Transverse colon (tissue), 4 donors: ENCODE measurements at regions not wholly inside any gene's neighbourhood (a gene's known extent, or its start where the extent isn't known, plus 50 kb on each side); places are given as distances from the start of the nearest gene placed in this dataset.

Source experiments
- DNase-seq: peaks from one replicate; pipeline ENCODE4 v3.0.0-alpha.2; 2019
- H3K27ac ChIP-seq, 4 donors: fragments of 200-600 bp; sonication (generic); 2 replicates each; pipeline ENCODE4 v1.5.1; 2016 to 2018; ENCODE audit warnings: inconsistent platforms in 4 of 4
- H3K27me3 ChIP-seq: fragments of 200-600 bp; sonication (generic); 2 replicates; pipeline ENCODE4 v1.5.1; 2017; ENCODE audit warnings: inconsistent platforms
- H3K36me3 ChIP-seq, 4 donors: fragments of 200-600 bp; sonication (generic); 2 replicates each; pipeline ENCODE4 v1.5.1; 2017 to 2019; ENCODE audit warnings: inconsistent platforms in 4 of 4
- H3K4me1 ChIP-seq, 4 donors: fragments of 200-600 bp; sonication (generic); 2 replicates each; pipeline ENCODE4 v1.5.1; 2017 to 2020; ENCODE audit warnings: inconsistent platforms in 4 of 4
- H3K4me3 ChIP-seq, 4 donors: fragments of 200-600 bp; sonication (generic); 1 replicate in 1 of 4; 2 replicates in 3 of 4; pipeline versions ENCODE4 v1.5.1 to v1.6.1; 2017 to 2019; ENCODE audit warnings: inconsistent platforms in 4 of 4
- H3K9me3 ChIP-seq, 2 donors: fragments of 200-600 bp; sonication (generic); 2 replicates each; pipeline ENCODE4 v1.5.1; 2017 to 2019; ENCODE audit warnings: inconsistent platforms in 2 of 2
- EP300 ChIP-seq: sonication (generic); formaldehyde crosslinking; IDR thresholded peaks from one replicate; pipeline ENCODE4 v1.6.1; 2017; ENCODE audit warnings: antibody characterized with exemption, low read depth
- POLR2A ChIP-seq: fragments of 450-650 bp; IDR thresholded peaks from one replicate; pipeline ENCODE4 v1.6.1; 2016; ENCODE audit warnings: antibody characterized with exemption, mild to moderate bottlenecking, moderate library complexity
- POLR2AphosphoS5 ChIP-seq, 3 donors: sonication (generic); formaldehyde crosslinking; IDR thresholded peaks; one replicate each; pipeline ENCODE4 v1.6.1; 2016; ENCODE audit warnings: antibody characterized with exemption in 3 of 3
- WGBS, 2 donors: methylation state at CpG; one replicate each; pipeline ENCODE4 v1.1.5; 2018; ENCODE audit warnings: low coverage in 1 of 2; 5-methylcytosine and 5-hydroxymethylcytosine counted together
- in situ Hi-C, 4 donors: fragments of 200-750 bp; cut with MboI; loops; one replicate each; pipeline versions ENCODE4 v1.15.0 to v1.15.1; 2017; ENCODE audit warnings: low sequenced_read_pairs in 3 of 4, low pct_ligation_motif_present in 1 of 4, low pct_unique_long_range_greater_than_20kb in 1 of 4
- intact Hi-C: fragments of 100-400 bp; cut with DNase I; formaldehyde crosslinking; loops from one replicate; pipeline ENCODE4 v1.15.1; 2023; ENCODE audit warnings: low total_unique reads
- TF ChIP-seq, protein P1 (sequence below), 5 experiments: fragments of 200-600 bp in 3 of 5; fragments of 450-650 bp in 2 of 5; sonication (generic) in 3 of 5; IDR thresholded peaks; 1 replicate in 2 of 5; 2 replicates in 3 of 5; pipeline ENCODE4 v1.5.1; 2016 to 2017; ENCODE audit warnings: antibody characterized with exemption in 5 of 5, inconsistent platforms in 3 of 5, mild to moderate bottlenecking in 2 of 5, moderate library complexity in 1 of 5

DNA sequence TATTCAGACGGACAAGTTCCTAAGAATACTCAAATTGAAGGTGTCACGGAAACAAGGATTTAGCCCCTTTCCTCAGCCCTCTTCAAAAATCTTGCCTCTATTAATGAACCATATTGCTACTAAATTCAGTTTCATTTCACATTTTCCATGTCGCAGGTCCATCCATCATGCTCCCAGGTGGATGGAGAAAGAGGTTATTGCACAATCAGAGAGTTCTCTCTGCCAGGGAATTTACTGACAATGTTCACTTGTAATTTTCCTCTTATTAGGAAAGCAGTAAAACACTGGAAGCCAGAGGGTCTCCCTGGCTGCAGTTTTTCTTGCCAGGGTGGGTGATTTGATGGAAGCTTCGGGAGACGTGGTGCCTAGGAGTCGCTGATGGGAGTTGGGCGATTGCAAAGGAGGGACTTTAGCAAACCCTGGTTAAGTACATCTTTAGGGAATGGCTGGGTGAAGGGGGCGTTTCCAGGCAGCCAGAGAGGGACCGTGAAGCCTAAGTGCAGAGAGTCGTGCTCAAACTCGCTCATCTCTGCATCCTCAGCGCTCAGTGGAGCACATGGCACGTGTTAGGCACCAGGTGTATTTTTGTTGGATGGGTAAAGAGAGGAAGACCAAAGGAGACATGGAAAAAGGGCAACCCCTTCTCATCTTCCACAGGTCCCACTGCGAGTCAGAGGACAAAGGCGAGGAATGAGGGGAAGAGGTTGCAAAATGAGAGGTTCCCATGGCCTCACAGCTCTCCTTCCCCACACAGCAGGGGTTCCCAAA lies 321.9 kb upstream of the CDH4 start:
- intact Hi-C loops = no loop called here
- Histone ChIP-seq H3K27ac (no peak overlapping the region), H3K9me3 (no peaks in the 10 kb centered on the region), H3K36me3 (no peaks in the 10 kb centered on the region), H3K4me3 (no peak overlapping the region), H3K27me3 (no peaks in the 10 kb centered on the region), H3K4me1 (no peaks in the 10 kb centered on the region)
- WGBS, 2 donors = 76 to 85% methylated on average over 6 to 15 of the region's 15 CpGs
- TF ChIP-seq EP300 = no peak
- TF ChIP-seq, protein P1, sequence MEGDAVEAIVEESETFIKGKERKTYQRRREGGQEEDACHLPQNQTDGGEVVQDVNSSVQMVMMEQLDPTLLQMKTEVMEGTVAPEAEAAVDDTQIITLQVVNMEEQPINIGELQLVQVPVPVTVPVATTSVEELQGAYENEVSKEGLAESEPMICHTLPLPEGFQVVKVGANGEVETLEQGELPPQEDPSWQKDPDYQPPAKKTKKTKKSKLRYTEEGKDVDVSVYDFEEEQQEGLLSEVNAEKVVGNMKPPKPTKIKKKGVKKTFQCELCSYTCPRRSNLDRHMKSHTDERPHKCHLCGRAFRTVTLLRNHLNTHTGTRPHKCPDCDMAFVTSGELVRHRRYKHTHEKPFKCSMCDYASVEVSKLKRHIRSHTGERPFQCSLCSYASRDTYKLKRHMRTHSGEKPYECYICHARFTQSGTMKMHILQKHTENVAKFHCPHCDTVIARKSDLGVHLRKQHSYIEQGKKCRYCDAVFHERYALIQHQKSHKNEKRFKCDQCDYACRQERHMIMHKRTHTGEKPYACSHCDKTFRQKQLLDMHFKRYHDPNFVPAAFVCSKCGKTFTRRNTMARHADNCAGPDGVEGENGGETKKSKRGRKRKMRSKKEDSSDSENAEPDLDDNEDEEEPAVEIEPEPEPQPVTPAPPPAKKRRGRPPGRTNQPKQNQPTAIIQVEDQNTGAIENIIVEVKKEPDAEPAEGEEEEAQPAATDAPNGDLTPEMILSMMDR (IDR thresholded peaks at IDR 0.05) = no peak
- TF ChIP-seq POLR2A = no peak
- no peak for TF ChIP-seq POLR2AphosphoS5 (IDR thresholded peaks at IDR 0.05)
- no peak for DNase-seq
- in situ Hi-C loops = loop anchor here in 1 of 4 donors (25.0 kb wide), 1 partner anchor 93 kb away; no protein-coding TSS in a partner anchor

DNA sequence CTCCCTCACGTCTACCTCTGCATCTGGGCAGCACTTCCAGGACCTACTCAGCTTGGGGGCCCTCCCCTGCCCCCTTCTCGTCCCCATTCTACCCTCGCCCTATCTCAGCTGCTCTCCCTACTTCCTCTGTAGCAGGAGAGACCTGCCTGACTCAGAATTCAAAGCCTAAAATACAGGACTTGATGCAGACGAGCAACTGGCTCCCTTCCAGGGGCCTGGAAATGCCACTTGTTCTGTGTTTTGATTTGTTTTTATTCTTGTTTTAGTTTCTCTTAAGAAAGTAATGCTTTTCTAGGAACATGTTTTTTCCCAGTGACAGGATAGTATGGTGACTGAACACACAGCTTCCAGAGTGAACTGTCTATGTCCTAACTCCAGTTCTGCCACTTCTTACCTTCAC lies 320.4 kb upstream of the CDH4 start:
- intact Hi-C loops = no loop called here
- Histone ChIP-seq H3K4me1 (no peaks in the 10 kb centered on the region), H3K36me3 (no peaks in the 10 kb centered on the region), H3K27ac (no peak overlapping the region), H3K9me3 (no peaks in the 10 kb centered on the region), H3K27me3 (no peaks in the 10 kb centered on the region), H3K4me3 (no peak overlapping the region)
- WGBS, 2 donors = 0 to 27% methylated on average over 1 to 4 of the region's 4 CpGs
- no peak for DNase-seq
- in situ Hi-C loops = loop anchor here in 1 of 4 donors (25.0 kb wide), 1 partner anchor 94 kb away; no protein-coding TSS in a partner anchor
- no peak for TF ChIP-seq EP300
- TF ChIP-seq POLR2AphosphoS5 (IDR thresholded peaks at IDR 0.05) = no peak
- TF ChIP-seq, protein P1 (IDR thresholded peaks at IDR 0.05) = no peak
- no peak for TF ChIP-seq POLR2A

DNA sequence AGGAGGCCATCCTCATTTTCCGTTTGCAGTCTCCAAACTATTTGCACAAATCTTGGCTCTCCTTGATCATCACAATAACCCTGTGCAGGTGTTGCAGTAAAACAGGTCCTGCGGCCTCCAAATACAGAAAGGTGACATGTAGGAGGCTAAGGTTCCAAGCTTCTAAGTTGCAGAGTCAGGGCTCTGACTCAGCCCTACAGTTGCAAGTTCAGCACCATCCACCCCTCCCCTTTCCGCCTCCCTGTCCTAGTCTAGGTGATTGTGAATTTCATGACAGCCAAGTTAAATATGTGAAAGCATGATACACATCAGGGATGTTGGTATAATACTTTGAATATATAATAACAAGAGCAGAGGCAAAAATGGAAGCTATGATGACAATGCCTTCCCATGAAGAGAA lies 317.3 kb upstream of the CDH4 start:
- H3K4me3 ChIP-seq = no peak overlapping the region
- intact Hi-C loops (no loop called here), in situ Hi-C loops (loop anchor here in 1 of 4 donors (25.0 kb wide), 1 partner anchor 97 kb away; no protein-coding TSS in a partner anchor)
- 80 to 100% methylated on average over 1 to 3 of the region's 3 CpGs for WGBS, 2 donors
- DNase-seq = no peak
- H3K9me3 ChIP-seq = no peaks in the 10 kb centered on the region
- no peaks in the 10 kb centered on the region for H3K4me1 ChIP-seq
- no peaks in the 10 kb centered on the region for H3K27me3 ChIP-seq
- no peak overlapping the region for H3K27ac ChIP-seq
- TF ChIP-seq EP300 = no peak
- no peak for TF ChIP-seq POLR2AphosphoS5 (IDR thresholded peaks at IDR 0.05)
- TF ChIP-seq POLR2A = no peak
- TF ChIP-seq, protein P1 (IDR thresholded peaks at IDR 0.05) = no peak
- no peaks in the 10 kb centered on the region for H3K36me3 ChIP-seq

DNA sequence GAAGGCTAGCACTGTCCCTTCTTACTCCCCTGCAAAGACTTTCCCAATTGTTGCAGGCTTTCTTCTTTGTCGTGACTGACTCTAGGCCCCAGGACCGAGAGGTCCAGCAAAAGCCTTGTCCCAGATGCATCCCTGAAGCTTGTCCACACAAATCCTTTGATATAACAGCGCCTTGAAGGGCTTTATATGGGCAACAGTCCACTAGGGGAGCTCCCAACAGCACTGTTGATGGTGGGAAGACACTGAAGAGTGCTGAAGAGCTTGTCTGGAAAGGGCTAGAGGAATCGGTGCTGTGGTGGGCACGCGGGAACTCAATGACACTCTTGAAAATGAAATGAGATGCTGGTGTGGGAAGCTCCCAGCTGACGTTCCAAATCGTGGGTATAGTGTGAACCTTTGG lies 316.1 kb upstream of the CDH4 start:
- no peak for DNase-seq
- Histone ChIP-seq H3K27ac (no peak overlapping the region), H3K36me3 (no peaks in the 10 kb centered on the region), H3K27me3 (no peaks in the 10 kb centered on the region), H3K4me3 (no peak overlapping the region), H3K9me3 (no peaks in the 10 kb centered on the region), H3K4me1 (no peaks in the 10 kb centered on the region)
- in situ Hi-C loops = loop anchor here in 1 of 4 donors (25.0 kb wide), 1 partner anchor 99 kb away; no protein-coding TSS in a partner anchor
- TF ChIP-seq, protein P1 (IDR thresholded peaks at IDR 0.05) = no peak
- TF ChIP-seq EP300 (no peak), POLR2A (no peak), POLR2AphosphoS5 (IDR thresholded peaks at IDR 0.05) (no peak)
- WGBS, 2 donors = 74 to 81% methylated on average over 6 to 8 of the region's 8 CpGs
- intact Hi-C loops = no loop called here
